Activated CD4-positive, alpha-beta T cell treated with anti-CD3 and anti-CD28 coated beads for 48 hours (primary cell): ENCODE measurements at regions not wholly inside any gene's neighbourhood (a gene's known extent, or its start where the extent isn't known, plus 50 kb on each side); places are given as distances from the start of the nearest gene placed in this dataset.
"Not testable (repeated sequence)": the region's sequence is repeated elsewhere in the genome, so short reads cannot be mapped to it uniquely, and the experiment has no call there.

ENCODE experiments used
- DNase-seq: peaks from one replicate; pipeline ENCODE4 v3.0.0-alpha.2; 2020

DNA sequence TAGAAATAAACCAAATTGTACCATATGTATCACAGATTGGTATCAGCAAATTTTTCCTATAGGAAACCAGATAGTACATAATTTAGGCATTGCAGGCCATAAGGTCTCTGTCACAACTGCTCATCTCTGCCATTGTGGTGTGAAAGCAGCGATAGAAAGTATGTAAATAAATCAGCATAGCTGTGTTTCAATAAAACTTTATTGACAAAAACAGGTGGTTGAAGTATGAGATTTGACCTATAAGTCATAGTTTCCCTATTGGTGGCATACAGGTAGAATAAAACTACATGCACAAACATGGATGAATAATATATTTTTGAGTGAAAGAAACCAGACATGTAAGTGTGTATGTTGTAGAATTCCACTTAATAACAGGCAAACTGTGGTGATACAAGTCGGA lies 1454.9 kb downstream of the REEP3 start:
- DNase-seq = no peak

DNA sequence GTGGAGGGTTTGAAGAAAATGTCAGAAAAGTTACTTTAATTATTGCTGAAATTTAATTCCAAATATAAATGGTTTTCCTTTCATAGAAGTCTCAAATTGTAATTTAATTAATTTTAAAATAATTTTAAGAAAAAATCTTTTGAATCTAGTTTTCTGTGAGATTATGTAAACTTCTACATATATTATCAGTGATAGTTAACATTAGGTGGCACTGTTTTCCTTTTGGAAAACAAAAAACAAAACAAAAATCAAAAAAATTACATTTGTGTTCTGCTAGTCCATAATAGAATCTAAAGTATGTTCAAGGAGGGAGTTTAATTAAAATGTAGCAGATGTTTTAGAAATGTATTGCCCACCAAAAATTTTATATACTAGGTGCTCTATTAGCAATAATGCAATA lies 1456.7 kb downstream of the REEP3 start:
- no peak for DNase-seq

DNA sequence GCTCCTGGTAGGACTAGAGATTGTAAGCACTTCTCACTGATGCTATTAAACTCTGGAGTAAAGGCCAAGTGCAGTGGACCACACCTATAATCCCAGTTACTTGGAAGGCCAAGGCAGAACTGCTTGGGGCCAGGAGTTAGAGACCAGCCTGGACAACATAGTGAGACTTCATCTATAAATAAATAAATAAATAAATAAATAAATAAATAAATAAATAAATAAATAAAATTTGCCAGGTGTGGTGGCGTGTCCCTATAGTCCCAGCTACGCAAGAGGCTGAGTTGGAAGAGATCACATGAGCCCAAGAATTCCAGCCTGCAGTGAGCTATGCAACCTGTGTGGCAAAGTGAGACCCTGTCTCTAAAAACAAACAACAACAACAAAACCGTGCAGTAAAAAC lies 1475.7 kb downstream of the REEP3 start:
- DNase-seq = no peak

DNA sequence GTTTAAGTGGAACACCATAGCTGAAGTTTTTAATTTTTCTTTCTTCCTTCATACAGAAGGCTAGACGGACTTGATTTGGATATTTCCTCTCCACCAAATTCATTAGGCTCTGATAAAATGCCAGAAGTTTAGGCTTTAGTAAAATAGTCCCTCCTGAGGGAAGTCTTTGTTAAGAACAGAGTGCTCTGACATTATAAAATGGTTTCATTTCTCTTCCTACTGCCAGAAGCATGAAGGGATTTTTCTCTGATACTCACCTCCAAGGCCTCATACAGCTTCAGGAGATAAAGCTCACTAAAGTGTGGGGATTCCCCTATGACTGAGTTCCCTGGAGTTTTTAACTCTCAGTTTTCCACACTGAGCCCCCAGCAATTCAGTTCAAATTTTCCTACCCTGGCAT lies 1489.6 kb downstream of the REEP3 start:
- no peak for DNase-seq

DNA sequence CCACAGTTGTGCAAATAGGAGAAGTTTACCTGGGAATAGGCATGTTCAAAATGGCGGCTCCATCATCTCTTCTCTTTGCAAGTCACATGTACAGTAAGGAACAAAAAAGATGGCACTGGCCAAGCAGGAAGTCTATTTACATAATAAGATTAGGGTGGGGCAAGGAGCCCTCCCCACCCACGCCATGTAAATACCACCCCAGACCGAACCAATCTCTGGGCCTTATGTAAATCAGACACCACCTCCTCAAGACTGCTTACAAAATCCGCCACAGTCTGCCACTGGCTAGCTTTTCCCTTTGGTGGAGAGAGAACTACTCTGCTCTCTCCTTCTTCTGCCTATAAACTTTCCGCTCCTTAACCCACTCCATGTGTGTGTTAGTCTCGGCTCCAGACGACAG lies 1496.3 kb downstream of the REEP3 start:
- no peak for DNase-seq

DNA sequence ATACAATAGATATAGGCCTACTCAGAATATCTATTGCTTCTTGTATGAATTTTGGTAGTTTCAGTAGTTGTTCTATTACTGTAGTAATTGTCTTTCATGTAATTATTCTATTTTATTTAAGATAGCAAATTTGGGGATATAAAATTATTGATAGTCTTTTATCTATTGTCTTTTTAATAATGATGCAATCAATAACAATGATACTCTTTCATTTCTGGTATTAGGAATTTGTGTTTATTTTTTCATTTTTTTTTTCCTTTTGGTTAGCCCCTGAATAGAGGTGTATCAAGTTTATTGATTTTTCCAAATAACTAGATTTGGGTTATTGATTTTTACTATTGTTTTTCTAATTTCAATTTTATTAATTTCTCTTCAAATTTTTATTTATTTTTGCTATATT lies 1503.7 kb downstream of the REEP3 start:
- no peak for DNase-seq

DNA sequence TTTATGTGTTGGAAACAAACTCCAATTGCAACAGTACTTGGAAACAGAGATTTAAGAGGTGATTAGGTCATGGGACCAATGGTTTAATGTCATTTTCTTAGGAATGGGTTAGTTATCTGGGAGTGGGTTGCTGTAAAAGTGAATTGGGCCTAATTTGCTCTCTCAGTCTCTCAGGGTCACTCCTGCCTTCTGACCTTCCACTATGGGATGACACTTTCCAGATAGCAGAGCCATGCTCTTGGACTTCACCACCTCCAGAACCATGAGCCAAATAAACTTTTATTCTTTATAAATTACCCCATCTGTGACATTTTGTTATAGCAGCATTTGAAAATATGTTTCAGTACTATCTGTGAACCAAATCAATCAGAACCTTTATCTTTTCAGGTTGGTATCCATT lies 1509.1 kb downstream of the REEP3 start:
- DNase-seq = no peak

DNA sequence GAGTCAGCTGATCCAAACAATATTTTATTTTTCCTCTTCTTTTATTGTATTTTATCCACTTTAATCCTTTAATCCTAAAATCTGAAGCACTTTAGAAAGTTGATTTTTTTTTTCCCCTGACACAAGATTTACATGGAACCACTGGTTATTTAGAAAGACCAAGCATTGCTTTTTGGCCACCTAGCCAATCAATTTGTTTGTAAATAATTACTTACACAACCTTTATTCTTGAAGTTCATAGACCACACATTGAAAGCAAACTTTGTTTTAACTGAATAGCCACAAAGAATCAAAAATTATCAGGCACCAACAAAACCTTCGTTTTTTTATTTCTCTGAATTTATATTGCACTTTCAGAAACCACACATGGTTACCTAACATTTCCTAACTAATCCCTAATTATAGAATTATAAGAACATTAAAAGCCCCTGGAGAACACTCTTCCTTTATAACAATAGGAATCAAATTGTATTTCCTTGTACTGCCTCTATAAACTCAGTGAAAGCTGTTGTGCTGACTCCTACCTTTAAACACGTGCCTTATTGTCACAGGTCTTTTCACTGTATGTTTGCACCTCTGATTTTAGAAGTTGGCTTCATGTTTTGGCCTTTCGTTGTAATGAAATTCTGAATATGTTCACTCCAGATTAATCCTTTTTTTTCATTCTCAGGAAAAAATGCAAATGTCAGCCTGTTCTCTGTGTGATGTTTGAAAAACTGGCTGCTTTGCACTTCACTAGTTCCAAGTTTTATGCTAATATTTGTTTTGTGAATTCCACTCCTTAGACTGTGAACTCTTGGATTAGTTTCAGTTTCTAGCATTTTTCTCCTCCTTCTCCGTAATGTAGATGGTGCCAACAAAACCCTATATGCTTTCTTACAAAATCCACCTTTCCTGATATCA lies 1511.9 kb downstream of the REEP3 start:
- DNase-seq = no peak

DNA sequence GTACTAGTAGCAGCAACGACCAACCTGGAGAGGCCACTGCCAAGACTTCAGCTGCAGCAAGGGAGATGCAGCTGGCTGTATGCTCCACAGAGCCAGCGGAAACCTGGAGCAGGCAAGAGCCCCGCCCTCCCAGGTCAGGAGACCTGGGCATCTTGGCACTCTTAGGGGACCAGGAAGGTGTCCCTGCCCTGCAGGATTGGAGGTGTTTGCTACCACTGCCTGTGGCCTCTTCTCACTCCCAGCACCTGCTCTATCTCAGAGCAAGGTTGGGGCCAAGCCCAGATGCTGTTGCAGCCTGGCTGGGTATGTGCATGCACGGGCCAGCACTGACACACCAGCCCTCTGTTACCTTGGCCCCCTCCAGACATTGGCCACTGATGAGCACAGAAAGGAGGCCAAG lies 1512.8 kb downstream of the REEP3 start:
- no peak for DNase-seq

DNA sequence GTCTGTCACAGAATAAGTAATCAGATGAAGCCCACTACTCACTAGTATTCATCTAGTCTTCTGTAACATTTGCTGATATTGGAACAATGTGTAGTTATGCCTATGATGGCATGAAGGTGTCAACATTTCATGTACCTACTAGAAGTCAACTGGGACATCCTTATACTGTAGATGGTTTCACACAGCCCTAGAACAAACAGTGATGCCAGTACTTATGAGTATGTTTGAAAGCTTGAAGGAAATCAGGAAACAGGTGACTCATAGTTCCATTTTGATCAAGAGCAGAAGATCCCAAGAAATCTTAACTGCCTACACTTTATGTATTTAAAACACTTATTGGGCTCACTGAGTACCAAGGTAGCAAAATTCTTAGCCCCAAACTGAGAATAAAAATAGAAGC lies 1519.6 kb downstream of the REEP3 start:
- DNase-seq = no peak

DNA sequence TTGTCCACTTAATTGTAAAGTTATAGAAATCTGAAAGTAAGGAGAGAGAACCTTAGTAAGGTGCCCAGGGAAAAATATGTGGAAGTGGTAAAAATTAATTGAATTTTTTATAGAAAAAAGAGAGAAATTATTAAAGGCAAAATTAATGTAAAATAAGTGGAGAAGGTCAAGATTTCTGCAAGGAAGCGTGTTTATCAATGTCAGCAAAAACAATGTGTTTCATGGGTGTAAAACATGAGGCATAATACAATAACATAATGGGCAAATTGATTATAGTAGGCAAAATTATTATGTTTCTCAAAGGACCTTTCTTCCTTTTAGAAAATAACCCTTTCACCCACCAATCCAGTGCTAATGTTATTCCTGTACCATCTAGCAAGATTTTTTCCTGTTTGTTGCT lies 1520.1 kb downstream of the REEP3 start:
- DNase-seq = no peak

DNA sequence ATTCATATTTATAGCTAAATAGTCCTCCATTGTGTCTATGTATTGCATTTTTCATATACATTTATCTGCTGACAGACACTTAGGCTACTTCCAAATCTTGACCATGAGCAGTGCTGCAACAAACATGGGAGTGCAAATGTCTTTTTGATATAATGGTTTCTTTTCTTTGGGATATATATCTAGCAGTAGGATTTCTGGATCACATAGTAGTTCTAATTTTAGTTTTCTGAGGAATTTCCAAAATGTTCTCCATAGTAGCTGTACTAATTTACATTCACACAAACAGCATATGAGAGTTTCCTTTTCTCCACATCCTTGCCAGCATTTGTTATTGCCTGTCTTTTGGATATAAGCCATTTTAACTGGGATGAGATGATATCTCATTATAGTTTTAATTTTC lies 1521.3 kb downstream of the REEP3 start:
- no peak for DNase-seq

DNA sequence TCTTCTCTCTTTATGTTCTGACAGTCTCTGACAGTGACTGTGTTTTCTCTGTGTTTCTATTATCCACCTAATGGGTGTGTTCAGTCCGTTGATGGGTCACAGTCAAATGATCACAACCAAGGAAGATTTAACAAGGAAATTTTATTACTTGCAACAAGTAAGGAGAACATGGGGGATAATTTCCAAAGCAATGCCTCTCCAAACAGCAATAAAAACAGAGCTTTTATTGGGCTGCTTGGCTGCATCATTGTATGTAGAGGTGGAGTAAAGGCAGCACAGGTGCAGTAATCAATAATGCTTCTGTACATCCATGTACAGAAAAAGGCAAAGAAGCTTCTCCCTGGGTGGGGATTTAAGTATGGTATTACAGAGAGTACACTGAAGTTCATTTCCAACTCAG lies 1525.6 kb downstream of the REEP3 start:
- no peak for DNase-seq

DNA sequence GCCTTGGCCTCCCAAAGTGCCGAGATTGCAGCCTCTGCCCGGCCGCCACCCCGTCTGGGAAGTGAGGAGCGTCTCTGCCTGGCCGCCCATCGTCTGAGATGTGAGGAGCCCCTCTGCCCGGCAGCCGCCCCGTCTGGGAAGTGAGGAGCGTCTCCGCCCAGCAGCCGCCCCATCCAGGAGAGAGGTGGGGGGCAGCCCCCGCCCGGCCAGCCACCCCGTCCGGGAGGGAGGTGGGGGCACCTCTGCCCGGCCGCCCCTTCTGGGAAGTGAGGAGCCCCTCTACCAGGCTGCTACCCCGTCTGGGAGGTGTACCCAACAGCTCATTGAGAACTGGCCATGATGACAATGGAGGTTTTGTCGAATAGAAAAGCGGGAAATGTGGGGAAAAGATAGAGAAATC lies 1530.9 kb downstream of the REEP3 start:
- not testable (repeated sequence) for DNase-seq

DNA sequence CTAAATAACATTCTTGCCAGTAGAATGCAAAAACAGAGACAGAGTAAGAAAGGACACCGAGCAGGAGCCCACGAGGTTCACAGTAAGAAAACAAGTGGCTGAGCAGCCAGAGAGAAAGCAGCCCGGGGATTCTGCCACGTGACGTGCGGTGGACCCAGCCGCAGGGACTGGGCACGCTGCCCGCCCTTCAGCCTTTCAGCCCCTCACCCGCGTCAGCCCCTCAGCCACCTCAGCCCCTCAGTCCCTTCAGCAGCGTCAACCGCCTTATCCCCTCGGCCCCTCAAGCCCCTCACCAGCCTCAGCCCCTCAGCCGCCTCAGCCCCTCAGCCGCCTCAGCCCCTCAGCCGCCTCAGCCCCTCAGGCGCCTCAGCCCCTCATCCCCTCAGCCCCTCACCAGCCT lies 1532.2 kb downstream of the REEP3 start:
- not testable (repeated sequence) for DNase-seq

DNA sequence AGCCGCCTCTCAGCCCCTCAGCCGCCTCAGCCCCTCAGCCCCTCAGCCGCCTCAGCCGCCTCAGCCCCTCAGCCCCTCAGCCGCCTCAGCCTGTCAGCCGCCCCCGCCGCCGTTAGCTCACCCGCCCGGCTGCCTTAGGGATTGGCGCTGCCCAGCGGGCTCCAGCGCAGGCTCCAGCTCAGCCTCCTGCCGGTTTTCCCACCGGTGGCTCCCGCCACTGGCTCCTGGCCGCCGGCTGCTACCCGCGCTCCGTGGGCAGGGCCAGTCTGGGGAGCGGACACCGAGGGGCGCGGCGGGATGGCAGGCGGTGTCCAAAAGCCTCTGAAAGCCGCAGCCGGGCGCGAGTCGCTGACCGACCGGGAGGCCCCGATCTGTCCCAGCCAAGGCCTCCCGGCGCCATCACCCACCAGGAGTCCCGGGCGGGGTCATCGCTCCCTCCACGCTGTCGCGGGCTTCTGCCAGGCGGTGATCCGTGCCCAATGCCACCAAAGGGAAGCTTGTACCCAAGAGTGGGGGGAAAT lies 1532.7 kb downstream of the REEP3 start:
- not testable (repeated sequence) for DNase-seq

DNA sequence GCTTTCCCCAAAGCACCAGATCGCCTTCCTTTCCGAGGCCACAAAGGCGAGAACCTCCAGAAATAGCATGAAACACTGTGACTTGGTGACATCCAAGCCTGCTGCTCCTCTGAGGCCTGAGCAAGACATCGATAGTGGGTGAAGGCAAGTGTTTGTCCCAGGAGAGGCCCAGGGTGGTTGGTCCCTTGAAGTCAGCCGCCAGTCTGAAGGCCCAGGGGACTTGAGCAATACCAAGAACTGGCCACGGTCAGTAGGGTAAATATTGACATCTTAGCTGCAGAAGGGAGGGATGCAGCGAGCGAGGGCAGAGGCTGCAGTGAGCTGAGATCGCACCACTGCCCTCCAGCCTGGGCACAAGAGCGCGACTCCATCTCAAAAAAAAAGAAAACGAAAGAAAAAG lies 1533.5 kb downstream of the REEP3 start:
- not testable (repeated sequence) for DNase-seq

DNA sequence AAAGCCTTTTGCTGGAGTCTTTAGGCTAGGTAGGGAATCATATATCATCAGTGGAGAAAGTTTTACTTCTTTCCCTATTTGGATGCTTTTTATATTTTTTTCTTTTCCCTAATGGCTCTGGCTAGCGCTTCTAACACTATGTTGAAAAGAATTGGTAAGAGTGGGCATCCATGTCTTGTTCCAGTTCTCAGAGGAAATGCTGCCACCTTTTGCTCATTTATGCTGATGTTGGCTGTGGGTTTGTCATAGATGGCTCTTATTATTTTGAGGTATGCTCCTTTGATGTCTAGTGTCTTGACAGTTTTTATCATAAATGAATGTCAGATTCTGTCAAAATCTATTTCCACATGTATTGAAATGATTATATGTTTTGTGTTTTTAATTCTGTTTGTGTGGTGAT lies 1544.1 kb downstream of the REEP3 start:
- no peak for DNase-seq

DNA sequence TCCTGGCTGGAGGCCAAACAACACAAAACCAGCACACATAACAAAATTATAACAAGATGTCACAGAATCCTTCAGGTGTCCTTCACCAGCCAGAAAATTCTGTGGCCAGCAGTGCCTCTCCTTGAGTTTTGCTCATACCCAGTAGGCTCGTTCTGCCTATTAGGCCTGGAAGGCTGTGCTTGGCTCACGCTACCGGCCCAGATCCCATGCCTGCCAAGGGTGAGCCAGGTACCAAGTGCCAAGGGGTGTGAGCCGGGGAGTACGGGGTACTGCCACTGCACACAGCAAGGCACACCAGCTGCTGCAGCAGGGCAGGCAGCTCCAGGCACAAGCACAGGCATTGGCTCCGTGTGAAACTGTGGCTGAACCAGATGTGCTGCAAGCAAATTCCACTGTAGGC lies 1562.0 kb downstream of the REEP3 start:
- DNase-seq = no peak

DNA sequence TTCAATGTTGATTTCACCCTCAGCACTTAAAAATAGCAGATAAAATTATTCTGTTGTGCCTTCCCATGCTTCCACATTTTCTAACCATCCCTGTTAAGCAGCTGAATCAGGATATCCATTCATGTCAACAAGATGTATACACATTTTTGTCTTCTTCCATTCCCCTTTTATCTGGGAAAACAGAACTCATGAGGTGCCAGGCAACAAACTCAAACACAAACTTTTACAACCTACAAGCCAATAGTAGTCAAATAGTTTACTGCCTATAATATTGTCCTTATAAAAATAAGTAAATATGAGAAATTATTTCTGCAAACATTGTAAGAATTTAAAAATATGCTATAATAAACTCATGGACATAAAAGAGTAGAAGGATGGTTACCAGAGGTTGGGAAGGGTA lies 1569.8 kb downstream of the REEP3 start:
- DNase-seq = no peak

DNA sequence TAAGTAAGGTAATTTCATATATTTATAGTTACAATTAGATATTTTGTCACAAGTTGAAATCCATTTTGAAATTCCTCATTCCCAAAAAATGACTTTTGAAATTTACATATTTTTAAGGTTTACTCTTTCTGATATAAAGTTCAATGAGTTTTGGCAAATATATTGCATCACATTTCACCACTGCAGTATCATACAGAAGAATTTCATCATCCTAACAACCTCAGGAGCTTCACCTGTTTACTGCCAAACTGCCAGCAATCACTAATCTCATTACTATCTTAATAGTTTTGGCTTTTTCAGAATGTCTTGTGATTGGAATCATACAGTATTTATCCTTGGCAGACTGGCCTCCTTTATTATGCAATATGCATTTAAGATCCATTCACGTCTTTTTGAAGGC lies 1578.9 kb downstream of the REEP3 start:
- DNase-seq = no peak

DNA sequence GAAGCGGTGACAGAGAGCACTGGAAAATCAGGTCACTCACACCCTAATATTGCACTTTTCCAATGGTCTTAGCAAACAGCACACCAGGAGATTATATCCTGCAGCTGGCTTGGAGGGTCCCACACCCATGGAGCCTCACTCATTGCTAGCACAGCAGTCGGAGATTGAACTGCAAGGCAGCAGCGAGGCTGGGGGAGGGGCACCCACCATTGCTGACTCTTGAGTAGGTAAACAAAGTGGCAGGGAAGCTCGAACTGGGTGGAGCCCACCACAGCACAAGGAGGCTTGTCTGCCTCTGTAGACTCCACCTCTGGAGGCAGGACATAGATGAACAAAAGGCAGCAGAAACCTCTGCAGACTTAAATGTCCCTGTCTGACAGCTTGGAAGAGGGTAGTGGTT lies 1579.7 kb downstream of the REEP3 start:
- not testable (repeated sequence) for DNase-seq

DNA sequence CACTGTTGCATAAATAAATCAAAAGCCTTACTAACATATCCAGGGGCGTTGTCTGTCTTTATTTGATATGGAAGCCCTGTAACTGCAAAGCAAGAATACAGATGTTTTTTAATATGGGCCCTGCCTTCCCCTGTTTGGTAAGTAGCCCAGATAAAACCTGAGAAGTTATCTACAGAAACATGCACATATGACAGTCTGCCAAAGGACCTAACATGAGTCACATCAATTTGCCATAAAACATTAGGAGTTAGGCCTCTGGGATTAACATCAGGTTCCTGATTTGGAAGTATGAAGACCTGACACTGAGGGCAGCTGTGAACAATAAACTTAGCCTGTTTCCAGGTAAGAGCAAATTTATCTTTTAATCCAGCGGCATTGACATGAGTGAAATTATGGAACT lies 1588.8 kb downstream of the REEP3 start:
- DNase-seq = no peak

DNA sequence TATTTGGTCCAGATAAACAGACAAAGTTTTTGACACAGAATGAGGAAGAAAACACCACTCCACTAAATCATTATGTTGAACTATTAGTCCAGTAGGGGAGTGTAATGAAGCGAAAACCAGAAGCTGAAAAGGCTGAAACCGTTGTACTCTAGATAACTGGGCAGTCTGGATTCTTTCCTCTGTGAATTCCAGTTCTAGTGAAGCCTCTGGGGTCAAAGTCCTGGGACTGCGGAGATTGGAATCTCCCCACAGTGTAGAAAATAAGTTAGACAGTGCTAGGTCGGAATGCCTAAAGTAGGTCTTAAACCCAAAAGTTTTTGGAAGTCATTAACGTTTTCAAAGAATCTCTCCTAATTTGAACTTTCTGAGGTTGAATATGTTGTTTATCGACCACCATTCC lies 1589.9 kb downstream of the REEP3 start:
- DNase-seq = not testable (repeated sequence)

DNA sequence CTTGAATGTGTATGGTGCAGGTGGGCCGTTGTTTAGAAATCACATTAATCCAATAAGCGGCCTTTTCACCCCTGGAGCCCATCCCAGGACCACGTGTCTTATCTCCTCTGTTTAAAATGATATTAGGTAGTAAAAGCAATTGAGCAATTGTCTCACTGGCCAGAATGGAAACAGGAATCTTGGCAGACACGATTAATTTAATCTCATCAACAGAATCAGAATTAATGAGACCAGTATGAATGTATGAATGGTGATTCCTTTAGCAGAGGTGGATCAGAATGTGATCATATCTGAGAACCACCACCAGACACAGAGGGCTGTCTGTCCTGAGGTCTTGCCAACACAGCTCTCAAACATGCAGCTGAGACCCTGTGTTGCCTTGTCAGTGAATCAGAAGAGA lies 1591.4 kb downstream of the REEP3 start:
- no peak for DNase-seq
